H9 (cell line): ENCODE measurements at regions not wholly inside any gene's neighbourhood (a gene's known extent, or its start where the extent isn't known, plus 50 kb on each side); places are given as distances from the start of the nearest gene placed in this dataset.

Experiments
- DNase-seq: peaks from one replicate; pipeline ENCODE4 v3.0.0-alpha.2; 2017
- H2AFZ ChIP-seq: one replicate; pipeline ENCODE4 v1.6.1; 2013; ENCODE audit warnings: mild to moderate bottlenecking, low read length, control low read depth, moderate library complexity
- H2AK5ac ChIP-seq: 2 replicates; pipeline ENCODE4 v1.6.1; 2013; ENCODE audit warnings: low read length, control low read depth, mixed read lengths; ENCODE audit not compliant: insufficient read length
- H2BK120ac ChIP-seq: one replicate; pipeline ENCODE4 v1.6.1; 2013; ENCODE audit warnings: low read depth, mild to moderate bottlenecking, low read length, control low read depth, inconsistent platforms; ENCODE audit not compliant: poor library complexity, severe bottlenecking
- H2BK12ac ChIP-seq: 2 replicates; pipeline ENCODE4 v1.6.1; 2013; ENCODE audit warnings: low read length, control low read depth, mixed read lengths, low read depth; ENCODE audit not compliant: insufficient read length
- H2BK15ac ChIP-seq: 2 replicates; pipeline ENCODE4 v1.6.1; 2013; ENCODE audit warnings: low read depth, low read length, control low read depth
- H2BK20ac ChIP-seq: one replicate; pipeline ENCODE4 v1.6.1; 2013; ENCODE audit warnings: low read depth, mild to moderate bottlenecking, low read length, control low read depth, inconsistent platforms; ENCODE audit not compliant: poor library complexity, severe bottlenecking
- H2BK5ac ChIP-seq: 2 replicates; pipeline ENCODE4 v1.6.1; 2013; ENCODE audit warnings: low read length, control low read depth, mixed read lengths; ENCODE audit not compliant: insufficient read length
- H3K14ac ChIP-seq: 2 replicates; pipeline ENCODE4 v1.6.1; 2013; ENCODE audit warnings: low read length, control low read depth; ENCODE audit not compliant: insufficient read depth
- H3K18ac ChIP-seq: 2 replicates; pipeline ENCODE4 v1.6.1; 2013; ENCODE audit warnings: low read depth, mild to moderate bottlenecking, mixed read lengths, low read length, control low read depth; ENCODE audit not compliant: insufficient read length
- H3K23ac ChIP-seq: 2 replicates; pipeline ENCODE4 v1.6.1; 2013; ENCODE audit warnings: low read length, control low read depth, mixed read lengths, low read depth; ENCODE audit not compliant: insufficient read length
- H3K23me2 ChIP-seq: 2 replicates; pipeline ENCODE4 v1.6.1; 2013; ENCODE audit warnings: low read depth, mild to moderate bottlenecking, mixed read lengths, low read length, control low read depth; ENCODE audit not compliant: insufficient read length, poor library complexity, severe bottlenecking
- H3K27ac ChIP-seq: 2 replicates; pipeline ENCODE4 v1.5.1; 2013; ENCODE audit warnings: low read length, control low read depth, mixed read lengths, low read depth; ENCODE audit not compliant: insufficient read length
- H3K27me3 ChIP-seq: 2 replicates; pipeline ENCODE4 v1.6.1; 2013; ENCODE audit warnings: low read length, control low read depth, inconsistent platforms; ENCODE audit not compliant: insufficient read depth
- H3K4ac ChIP-seq: 2 replicates; pipeline ENCODE4 v1.6.1; 2013; ENCODE audit warnings: low read depth, mild to moderate bottlenecking, control low read depth, inconsistent platforms, low read length, moderate library complexity
- H3K4me1 ChIP-seq: 2 replicates; pipeline ENCODE4 v1.6.1; 2013; ENCODE audit warnings: low read length, control low read depth, inconsistent platforms; ENCODE audit not compliant: insufficient read depth
- H3K4me2 ChIP-seq: 2 replicates; pipeline ENCODE4 v1.6.1; 2013; ENCODE audit warnings: low read length, control low read depth, mixed read lengths; ENCODE audit not compliant: insufficient read length, insufficient read depth
- H3K56ac ChIP-seq: 2 replicates; pipeline ENCODE4 v1.6.1; 2013; ENCODE audit warnings: low read depth, mild to moderate bottlenecking, mixed read lengths, low read length, control low read depth; ENCODE audit not compliant: insufficient read length
- H3K79me1 ChIP-seq: 2 replicates; pipeline ENCODE4 v1.6.1; 2013; ENCODE audit warnings: low read depth, mild to moderate bottlenecking, moderate library complexity, low read length, control low read depth, inconsistent platforms; ENCODE audit not compliant: insufficient read depth, poor library complexity, severe bottlenecking
- H3K79me2 ChIP-seq: 2 replicates; pipeline ENCODE4 v1.6.1; 2013; ENCODE audit warnings: low read length, control low read depth, inconsistent platforms; ENCODE audit not compliant: insufficient read depth
- H3K9ac ChIP-seq: 2 replicates; pipeline ENCODE4 v1.6.1; 2013; ENCODE audit warnings: low read length, control low read depth, mixed read lengths; ENCODE audit not compliant: insufficient read length; ENCODE audit errors: extremely low read depth
- H3K9me3 ChIP-seq: one replicate; pipeline ENCODE4 v1.6.1; 2013; ENCODE audit warnings: low read depth, low read length, inconsistent platforms; ENCODE audit not compliant: control insufficient read depth
- H3T11ph ChIP-seq: one replicate; pipeline ENCODE4 v1.6.1; 2013; ENCODE audit warnings: mild to moderate bottlenecking, low read length, control low read depth, inconsistent platforms
- H4K20me1 ChIP-seq: one replicate; pipeline ENCODE4 v1.6.1; 2013; ENCODE audit not compliant: control insufficient read depth, insufficient read length, insufficient read depth
- H4K5ac ChIP-seq: 2 replicates; pipeline ENCODE4 v1.6.1; 2013; ENCODE audit warnings: low read depth, mild to moderate bottlenecking, mixed read lengths, low read length, control low read depth; ENCODE audit not compliant: insufficient read length
- H4K8ac ChIP-seq: replicated peaks from 2 replicates; pipeline ENCODE4 v1.6.1; 2013; ENCODE audit warnings: low read length, control low read depth, mixed read lengths, low read depth; ENCODE audit not compliant: insufficient read length
- H4K91ac ChIP-seq: 2 replicates; pipeline ENCODE4 v1.6.1; 2013; ENCODE audit warnings: low read depth, mild to moderate bottlenecking, moderate library complexity, mixed read lengths, low read length, control low read depth; ENCODE audit not compliant: insufficient read length
- H3K27ac Mint-ChIP-seq, 3 experiments: 2 replicates in 2 of 3; 3 replicates in 1 of 3; pipeline ENCODE4 v1.8.0; 2020 to 2021; ENCODE audit warnings: mixed read lengths in 3 of 3, mild to moderate bottlenecking in 1 of 3, moderate library complexity in 1 of 3
- H3K27me3 Mint-ChIP-seq: 2 replicates; pipeline ENCODE4 v1.8.0; 2021; ENCODE audit warnings: low read depth, mild to moderate bottlenecking, moderate library complexity, mixed read lengths
- H3K36me3 Mint-ChIP-seq, 3 experiments: 2 replicates in 2 of 3; 3 replicates in 1 of 3; pipeline ENCODE4 v1.8.0; 2020 to 2021; ENCODE audit warnings: low read depth in 3 of 3, mixed read lengths in 3 of 3; ENCODE audit not compliant: insufficient read depth in 1 of 3
- H3K4me1 Mint-ChIP-seq, 2 experiments: 2 replicates each; pipeline ENCODE4 v1.8.0; 2020; ENCODE audit warnings: mixed read lengths in 2 of 2
- H3K4me3 Mint-ChIP-seq, 2 experiments: 2 replicates in 1 of 2; 3 replicates in 1 of 2; pipeline ENCODE4 v1.8.0; 2020 to 2021; ENCODE audit warnings: mild to moderate bottlenecking in 2 of 2, mixed read lengths in 2 of 2, moderate library complexity in 1 of 2
- H3K9me3 Mint-ChIP-seq, 2 experiments: 2 replicates in 1 of 2; 3 replicates in 1 of 2; pipeline ENCODE4 v1.8.0; 2020; ENCODE audit warnings: mild to moderate bottlenecking in 2 of 2, mixed read lengths in 2 of 2, moderate library complexity in 1 of 2
- CTCF ChIP-seq: fragments of 200-600 bp; sonication (generic); conservative IDR thresholded peaks from 3 replicates; pipeline ENCODE4 v1.8.0; 2021; ENCODE audit warnings: antibody characterized with exemption, mild to moderate bottlenecking
- WGBS: extraction: QIAGEN DNeasy Blood & Tissue Kit; methylation state at CpG from one replicate; pipeline ENCODE4 v1.1.7; 2013; ENCODE audit warnings: missing lambda C conversion rate, low lambda C conversion rate, mixed read lengths; ENCODE audit not compliant: insufficient read length; ENCODE audit errors: extremely low coverage; 5-methylcytosine and 5-hydroxymethylcytosine counted together

GRCh38 chr9:26606756-26607155 lies 285.8 kb downstream of the CAAP1 start:
- H2BK5ac ChIP-seq = no peak overlapping the region
- Mint-ChIP-seq H3K36me3 (no peaks in the 10 kb centered on the region), H3K9me3 (peaks cover 0 to 2% of the 10 kb centered on the region in 2 experiments; a peak in 1 of 5 replicates), H3K4me1 (peaks cover 24 to 27% of the 10 kb centered on the region in 2 experiments), H3K4me3 (no peak overlapping the region), H3K27me3 (no peaks in the 10 kb centered on the region), H3K27ac (no peak overlapping the region)
- no peaks in the 10 kb centered on the region for H3K79me2 ChIP-seq
- H3K4me1 ChIP-seq = peaks cover 8% of the 10 kb centered on the region; the same call in 1 of the 2 replicates
- H3K18ac ChIP-seq = no peak overlapping the region
- no peak overlapping the region for H3K56ac ChIP-seq
- H4K20me1 ChIP-seq = no peaks in the 10 kb centered on the region
- H2AFZ ChIP-seq = no peak overlapping the region
- no peak for DNase-seq
- H3K23me2 ChIP-seq = no peaks in the 10 kb centered on the region
- no CpG with 5 or more reads among the region's 1 CpG for WGBS
- H3K27me3 ChIP-seq = no peaks in the 10 kb centered on the region
- H3K4me2 ChIP-seq = no peak overlapping the region
- no peak for TF ChIP-seq CTCF
- no peak overlapping the region for H4K8ac ChIP-seq
- no peak overlapping the region for H3K23ac ChIP-seq
- no peak overlapping the region for H3K27ac ChIP-seq
- H2BK120ac ChIP-seq = no peak overlapping the region
- H2BK15ac ChIP-seq = no peak overlapping the region
- no peak overlapping the region for H3K14ac ChIP-seq
- no peaks in the 10 kb centered on the region for H3K9me3 ChIP-seq
- no peak overlapping the region for H3K9ac ChIP-seq
- no peak overlapping the region for H4K5ac ChIP-seq
- H3K79me1 ChIP-seq = no peaks in the 10 kb centered on the region
- no peak overlapping the region for H3K4ac ChIP-seq
- H2AK5ac ChIP-seq = no peak overlapping the region
- H4K91ac ChIP-seq = no peak overlapping the region
- H2BK20ac ChIP-seq = no peak overlapping the region
- H3T11ph ChIP-seq = no peak overlapping the region
- H2BK12ac ChIP-seq = no peak overlapping the region
